Mesothelial cell of epicardium (in vitro differentiated cells): ENCODE measurements at regions not wholly inside any gene's neighbourhood (a gene's known extent, or its start where the extent isn't known, plus 50 kb on each side); places are given as distances from the start of the nearest gene placed in this dataset.

Experiments used
- DNase-seq, 2 experiments: peaks; one replicate each; pipeline ENCODE4 v3.0.0; 2021; ENCODE audit warnings: low spot score in 2 of 2; ENCODE audit not compliant: unreplicated experiment in 2 of 2
- H3K27ac Mint-ChIP-seq: 2 replicates; pipeline ENCODE4 v1.8.0; 2021; ENCODE audit warnings: mixed read lengths
- H3K27me3 Mint-ChIP-seq: 2 replicates; pipeline ENCODE4 v1.8.0; 2021; ENCODE audit warnings: low read depth, mixed read lengths
- H3K36me3 Mint-ChIP-seq: 2 replicates; pipeline ENCODE4 v1.8.0; 2021; ENCODE audit warnings: mixed read lengths
- H3K4me1 Mint-ChIP-seq: 2 replicates; pipeline ENCODE4 v1.8.0; 2021; ENCODE audit warnings: mixed read lengths
- H3K4me3 Mint-ChIP-seq: 2 replicates; pipeline ENCODE4 v1.8.0; 2021; ENCODE audit warnings: mild to moderate bottlenecking, moderate library complexity, mixed read lengths
- H3K9me3 Mint-ChIP-seq: 2 replicates; pipeline ENCODE4 v1.8.0; 2021; ENCODE audit warnings: mixed read lengths
- CTCF ChIP-seq: fragments of 200-600 bp; sonication (generic); IDR thresholded peaks from one replicate; pipeline ENCODE4 v1.5.0; 2021; ENCODE audit warnings: antibody characterized with exemption; ENCODE audit not compliant: unreplicated experiment

GRCh38 chr10:7006566-7006965 lies 404.3 kb downstream of the SFMBT2 start:
- Mint-ChIP-seq H3K9me3 (no peaks in the 10 kb centered on the region), H3K4me3 (no peak overlapping the region), H3K27ac (no peak overlapping the region), H3K4me1 (no peaks in the 10 kb centered on the region), H3K27me3 (peaks cover 35% of the 10 kb centered on the region), H3K36me3 (no peaks in the 10 kb centered on the region)
- no peak for TF ChIP-seq CTCF
- DNase-seq = no peak

GRCh38 chr10:7003831-7004395 lies 406.9 kb downstream of the SFMBT2 start:
- H3K9me3 Mint-ChIP-seq = no peaks in the 10 kb centered on the region
- no peak for DNase-seq

GRCh38 chr10:7000061-7000460 lies 410.8 kb downstream of the SFMBT2 start:
- no peak for DNase-seq
- H3K4me3 Mint-ChIP-seq = no peak overlapping the region
- H3K4me1 Mint-ChIP-seq = no peaks in the 10 kb centered on the region
- TF ChIP-seq CTCF = no peak
- H3K27me3 Mint-ChIP-seq = peaks cover 61% of the 10 kb centered on the region
- no peak overlapping the region for H3K27ac Mint-ChIP-seq
- no peaks in the 10 kb centered on the region for H3K9me3 Mint-ChIP-seq
- no peaks in the 10 kb centered on the region for H3K36me3 Mint-ChIP-seq

More at GRCh38 chr10:7003831-7004395, 406.9 kb downstream of the SFMBT2 start:
- H3K4me1 Mint-ChIP-seq = no peaks in the 10 kb centered on the region
- H3K36me3 Mint-ChIP-seq = no peaks in the 10 kb centered on the region
- H3K27ac Mint-ChIP-seq = no peak overlapping the region
- H3K27me3 Mint-ChIP-seq = peaks cover 49% of the 10 kb centered on the region
- no peak overlapping the region for H3K4me3 Mint-ChIP-seq
- TF ChIP-seq CTCF = no peak

GRCh38 chr10:6999232-6999925 lies 411.5 kb downstream of the SFMBT2 start:
- no peak overlapping the region for H3K4me3 Mint-ChIP-seq
- H3K4me1 Mint-ChIP-seq = peaks cover 2% of the 10 kb centered on the region
- DNase-seq = no peak
- no peak overlapping the region for H3K27ac Mint-ChIP-seq
- H3K9me3 Mint-ChIP-seq = no peaks in the 10 kb centered on the region
- no peaks in the 10 kb centered on the region for H3K36me3 Mint-ChIP-seq
- H3K27me3 Mint-ChIP-seq = peaks cover 57% of the 10 kb centered on the region
- TF ChIP-seq CTCF = no peak

GRCh38 chr10:6997509-6997908 lies 413.3 kb downstream of the SFMBT2 start:
- no peak overlapping the region for H3K27ac Mint-ChIP-seq

More at GRCh38 chr10:6997509-6997908, 413.3 kb downstream of the SFMBT2 start:
- H3K9me3 Mint-ChIP-seq = no peaks in the 10 kb centered on the region
- peaks cover 2% of the 10 kb centered on the region for H3K4me1 Mint-ChIP-seq
- DNase-seq = no peak
- TF ChIP-seq CTCF = no peak
- no peaks in the 10 kb centered on the region for H3K36me3 Mint-ChIP-seq
- no peak overlapping the region for H3K4me3 Mint-ChIP-seq
- H3K27me3 Mint-ChIP-seq = peaks cover 43% of the 10 kb centered on the region
